ENCODE measurements at regions not wholly inside any gene's neighbourhood (a gene's known extent, or its start where the extent isn't known, plus 50 kb on each side); places are given as distances from the start of the nearest gene placed in this dataset.

DNA sequence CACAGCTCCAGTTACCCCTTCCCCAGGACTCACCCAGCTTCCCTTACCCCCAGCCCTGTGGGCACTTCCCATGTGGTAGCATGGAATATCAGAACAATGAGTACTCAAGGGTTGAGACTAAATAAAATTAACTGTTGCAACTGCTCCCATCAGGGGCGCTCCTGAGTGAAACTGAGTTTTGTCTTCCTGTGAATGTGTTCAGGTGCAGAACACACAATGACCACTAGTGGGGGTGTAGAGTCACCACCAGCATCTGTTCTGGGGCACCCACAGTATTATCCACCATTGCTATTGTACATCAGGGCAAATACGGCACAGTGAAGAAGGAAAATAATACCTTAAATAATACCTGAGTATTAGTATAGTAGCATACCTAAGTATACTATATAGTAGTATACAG is 689.7 kb downstream of the TBC1D22A start:
- DNase-seq: no peak

DNA sequence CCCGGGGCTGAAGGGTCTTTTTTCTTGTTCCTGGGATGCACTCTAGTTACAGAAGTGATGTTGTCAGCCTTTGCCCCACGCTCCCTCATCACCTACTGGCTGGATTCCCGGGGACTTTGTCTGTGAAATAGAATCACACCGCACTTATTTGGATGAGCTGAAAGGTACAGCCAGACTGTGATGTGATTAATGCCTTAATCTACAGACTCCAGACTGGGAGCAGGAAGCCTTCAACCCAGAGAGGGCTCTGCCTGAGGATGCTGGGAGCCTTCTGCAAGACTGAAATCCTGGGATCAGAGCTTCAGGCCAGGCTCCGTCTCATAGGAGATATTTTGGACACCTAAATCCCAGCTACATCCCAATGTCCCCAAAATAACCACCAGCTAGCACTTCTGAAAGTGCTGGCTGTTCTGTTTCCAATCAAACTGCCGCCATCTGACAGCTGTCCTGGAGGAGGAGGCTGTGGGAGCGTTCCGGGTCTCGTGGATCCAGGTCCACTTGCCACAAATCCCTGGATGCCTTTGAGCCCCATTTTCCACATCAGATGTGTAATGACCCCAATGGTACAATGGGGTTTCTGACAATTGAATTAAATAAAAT is 688.5 kb downstream of the TBC1D22A start:
- Histone ChIP-seq H3K27me3 (replicated peaks; ENCODE audit: insufficient read depth, low read length) (no peaks in the 10 kb centered on the region), H3K36me3 (replicated peaks; ENCODE audit: insufficient read depth, low read length) (no peaks in the 10 kb centered on the region), H3K9me3 (replicated peaks; ENCODE audit: insufficient read depth, low read length) (no peaks in the 10 kb centered on the region), H3K4me2 (ENCODE audit: low read depth, low read length) (no peak overlapping the region), H3K4me3 (ENCODE audit: low read length) (no peak overlapping the region), H2AFZ (ENCODE audit: low read length) (no peak overlapping the region), H3K9me2 (replicated peaks; ENCODE audit: insufficient read depth, low read length) (no peaks in the 10 kb centered on the region), H3K4me1 (ENCODE audit: low read length) (no peaks in the 10 kb centered on the region), H3K27ac (ENCODE audit: low read length) (no peak overlapping the region), H3K79me2 (ENCODE audit: low read length) (no peaks in the 10 kb centered on the region), H3F3A (ENCODE audit: insufficient read depth, low read length) (no peaks in the 10 kb centered on the region), H3K9ac (ENCODE audit: low read length) (no peak overlapping the region), H4K20me1 (ENCODE audit: insufficient read depth, low read length) (no peaks in the 10 kb centered on the region)
- DNase-seq: no peak
- TF ChIP-seq EZH2phosphoT487 (IDR thresholded peaks at IDR 0.05; ENCODE audit: low read length) (no peak), EZH2 (optimal IDR thresholded peaks at IDR 0.05; ENCODE audit: low read depth, low read length) (no peak)
- TF ChIP-seq, protein P1, sequence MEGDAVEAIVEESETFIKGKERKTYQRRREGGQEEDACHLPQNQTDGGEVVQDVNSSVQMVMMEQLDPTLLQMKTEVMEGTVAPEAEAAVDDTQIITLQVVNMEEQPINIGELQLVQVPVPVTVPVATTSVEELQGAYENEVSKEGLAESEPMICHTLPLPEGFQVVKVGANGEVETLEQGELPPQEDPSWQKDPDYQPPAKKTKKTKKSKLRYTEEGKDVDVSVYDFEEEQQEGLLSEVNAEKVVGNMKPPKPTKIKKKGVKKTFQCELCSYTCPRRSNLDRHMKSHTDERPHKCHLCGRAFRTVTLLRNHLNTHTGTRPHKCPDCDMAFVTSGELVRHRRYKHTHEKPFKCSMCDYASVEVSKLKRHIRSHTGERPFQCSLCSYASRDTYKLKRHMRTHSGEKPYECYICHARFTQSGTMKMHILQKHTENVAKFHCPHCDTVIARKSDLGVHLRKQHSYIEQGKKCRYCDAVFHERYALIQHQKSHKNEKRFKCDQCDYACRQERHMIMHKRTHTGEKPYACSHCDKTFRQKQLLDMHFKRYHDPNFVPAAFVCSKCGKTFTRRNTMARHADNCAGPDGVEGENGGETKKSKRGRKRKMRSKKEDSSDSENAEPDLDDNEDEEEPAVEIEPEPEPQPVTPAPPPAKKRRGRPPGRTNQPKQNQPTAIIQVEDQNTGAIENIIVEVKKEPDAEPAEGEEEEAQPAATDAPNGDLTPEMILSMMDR (IDR thresholded peaks at IDR 0.05; ENCODE audit: low read length): no peak

More for the DNA sequence above, 689.7 kb downstream of the TBC1D22A start:
- no peaks in the 10 kb centered on the region for H3K27me3 ChIP-seq (replicated peaks; ENCODE audit: insufficient read depth, low read length)
- H3K4me3 ChIP-seq (ENCODE audit: low read length): no peak overlapping the region
- H3K27ac ChIP-seq (ENCODE audit: low read length): no peak overlapping the region
- no peak overlapping the region for H3K9ac ChIP-seq (ENCODE audit: low read length)
- H3K9me3 ChIP-seq (replicated peaks; ENCODE audit: insufficient read depth, low read length): no peaks in the 10 kb centered on the region
- H3K79me2 ChIP-seq (ENCODE audit: low read length): no peaks in the 10 kb centered on the region
- H3K4me1 ChIP-seq (ENCODE audit: low read length): no peaks in the 10 kb centered on the region
- no peak overlapping the region for H3K4me2 ChIP-seq (ENCODE audit: low read depth, low read length)
- H3F3A ChIP-seq (ENCODE audit: insufficient read depth, low read length): no peaks in the 10 kb centered on the region
- H2AFZ ChIP-seq (ENCODE audit: low read length): no peak overlapping the region
- TF ChIP-seq, protein P1 (IDR thresholded peaks at IDR 0.05; ENCODE audit: low read length): peak; percentile 50
- no peak for TF ChIP-seq EZH2phosphoT487 (IDR thresholded peaks at IDR 0.05; ENCODE audit: low read length)
- H3K36me3 ChIP-seq (replicated peaks; ENCODE audit: insufficient read depth, low read length): no peaks in the 10 kb centered on the region
- no peaks in the 10 kb centered on the region for H4K20me1 ChIP-seq (ENCODE audit: insufficient read depth, low read length)
- no peaks in the 10 kb centered on the region for H3K9me2 ChIP-seq (replicated peaks; ENCODE audit: insufficient read depth, low read length)

DNA sequence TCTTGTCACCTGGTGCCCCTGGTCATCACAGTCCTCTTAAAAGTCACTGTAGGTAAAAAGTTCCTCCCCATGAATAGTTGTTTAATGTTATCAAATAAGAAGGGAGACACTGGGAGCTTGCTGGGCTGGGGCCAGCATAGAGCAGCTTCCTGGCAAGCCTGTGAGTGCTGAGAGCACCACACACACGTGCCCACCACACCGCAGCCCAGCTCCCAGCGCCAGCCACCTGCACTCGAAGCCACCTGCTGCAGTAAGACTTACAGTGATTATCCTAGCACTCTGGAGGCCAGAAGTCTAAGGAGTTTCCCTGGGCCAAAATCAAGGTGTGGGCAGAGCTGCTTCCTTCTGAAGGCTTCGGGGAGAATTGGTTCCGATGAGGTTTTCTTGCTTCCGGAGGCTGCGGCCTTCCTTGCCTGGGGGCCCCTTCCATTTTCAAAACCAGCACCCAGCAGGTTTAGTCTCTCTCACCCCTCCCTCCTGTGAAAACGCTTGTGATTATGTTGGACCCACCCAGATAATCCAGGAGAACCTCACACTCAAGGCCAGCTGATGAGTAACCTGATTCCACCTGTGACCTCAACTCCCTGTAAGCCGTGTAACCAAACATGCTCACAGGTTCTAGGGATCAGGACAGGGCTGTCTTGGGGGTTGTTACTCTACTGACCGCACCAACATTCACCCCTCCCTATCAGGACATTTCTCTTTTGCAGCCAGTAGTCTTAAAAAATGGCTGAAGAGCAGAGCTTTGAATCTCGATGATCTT is 687.2 kb downstream of the TBC1D22A start:
- no peak for DNase-seq
- Histone ChIP-seq H3K9me2 (replicated peaks; ENCODE audit: insufficient read depth, low read length) (no peaks in the 10 kb centered on the region), H4K20me1 (ENCODE audit: insufficient read depth, low read length) (no peaks in the 10 kb centered on the region), H3K4me1 (ENCODE audit: low read length) (no peaks in the 10 kb centered on the region), H3K79me2 (ENCODE audit: low read length) (no peaks in the 10 kb centered on the region), H3K9me3 (replicated peaks; ENCODE audit: insufficient read depth, low read length) (no peaks in the 10 kb centered on the region), H3K27me3 (replicated peaks; ENCODE audit: insufficient read depth, low read length) (no peaks in the 10 kb centered on the region), H3K4me3 (ENCODE audit: low read length) (no peak overlapping the region), H3K9ac (ENCODE audit: low read length) (no peak overlapping the region), H3F3A (ENCODE audit: insufficient read depth, low read length) (no peaks in the 10 kb centered on the region), H3K27ac (ENCODE audit: low read length) (no peak overlapping the region), H2AFZ (ENCODE audit: low read length) (no peak overlapping the region), H3K4me2 (ENCODE audit: low read depth, low read length) (no peak overlapping the region), H3K36me3 (replicated peaks; ENCODE audit: insufficient read depth, low read length) (no peaks in the 10 kb centered on the region)
- TF ChIP-seq EZH2phosphoT487 (IDR thresholded peaks at IDR 0.05; ENCODE audit: low read length) (no peak), EZH2 (optimal IDR thresholded peaks at IDR 0.05; ENCODE audit: low read depth, low read length) (no peak)
- TF ChIP-seq, protein P1 (IDR thresholded peaks at IDR 0.05; ENCODE audit: low read length): no peak

Data from MM.1S (cell line).